DMS 273 (cell line): ENCODE measurements at regions not wholly inside any gene's neighbourhood (a gene's known extent, or its start where the extent isn't known, plus 50 kb on each side); places are given as distances from the start of the nearest gene placed in this dataset.

ENCODE experiments used
- DNase-seq: peaks from one replicate; lab custom pipeline; 2025; ENCODE audit not compliant: unreplicated experiment; lab: John Stamatoyannopoulos, UW

DNA sequence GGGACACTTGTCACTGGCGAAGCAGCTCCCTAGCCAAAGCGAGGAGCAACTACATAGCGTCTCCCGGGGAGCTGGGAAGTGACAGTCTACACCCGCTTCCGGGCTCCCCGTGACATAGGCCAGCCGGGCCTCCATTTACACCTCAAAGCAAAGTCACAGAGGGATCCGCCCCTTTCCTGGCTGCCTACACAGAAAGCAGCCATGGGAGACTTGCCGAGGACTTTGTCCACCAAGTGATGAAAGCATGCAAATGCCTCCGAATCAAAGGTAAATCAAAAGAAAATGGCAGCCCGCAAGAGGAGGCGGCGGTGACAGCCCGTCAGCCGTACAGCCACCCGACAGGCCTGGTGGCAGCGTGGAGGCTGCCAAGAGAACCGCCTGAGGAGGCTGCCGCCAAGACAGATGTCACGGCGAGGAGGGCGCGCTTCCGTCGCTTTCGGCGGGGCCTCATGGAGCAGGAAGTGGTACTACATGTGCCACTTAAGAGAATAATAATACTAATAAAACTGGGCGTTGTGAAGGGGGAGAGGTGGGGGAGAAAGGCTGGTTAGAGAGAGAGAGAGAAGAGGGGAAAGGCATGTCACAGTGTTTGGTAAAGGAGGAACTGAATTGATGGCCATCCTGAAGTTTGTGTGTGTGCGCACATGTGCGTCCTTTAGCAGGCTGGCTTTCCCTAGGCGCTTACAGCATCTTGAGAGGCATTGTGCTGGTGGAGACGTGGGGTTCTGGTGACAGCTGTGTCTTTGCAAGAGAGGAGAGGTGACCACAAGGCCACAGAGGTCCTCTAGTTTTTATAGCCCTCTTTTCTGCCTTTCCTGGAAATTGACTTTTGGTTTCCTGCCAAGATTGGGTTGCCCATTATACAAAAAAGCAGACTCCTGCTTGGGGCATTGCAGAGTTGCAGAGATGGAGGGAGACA is 661.7 kb downstream of the VRK1 start:
- no peak for DNase-seq

DNA sequence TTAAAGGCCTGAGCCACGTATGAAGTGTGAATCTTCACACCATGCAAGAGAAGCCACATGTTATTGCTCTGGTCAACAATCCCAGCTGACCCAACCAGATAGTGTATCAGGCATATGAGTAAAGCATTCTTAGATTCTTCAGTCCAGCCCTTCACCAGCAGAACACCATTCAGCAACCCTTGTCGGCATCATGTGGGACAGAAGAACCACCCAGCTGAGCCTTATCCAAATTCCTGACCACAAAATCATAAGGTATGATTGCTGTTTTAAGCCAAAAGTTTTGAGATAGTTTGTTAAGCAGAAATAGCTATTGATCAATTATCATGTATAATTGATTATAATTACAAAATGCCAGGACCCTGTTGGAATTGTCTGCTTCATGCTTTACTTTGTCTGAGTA is 664.9 kb downstream of the VRK1 start:
- DNase-seq: no peak

DNA sequence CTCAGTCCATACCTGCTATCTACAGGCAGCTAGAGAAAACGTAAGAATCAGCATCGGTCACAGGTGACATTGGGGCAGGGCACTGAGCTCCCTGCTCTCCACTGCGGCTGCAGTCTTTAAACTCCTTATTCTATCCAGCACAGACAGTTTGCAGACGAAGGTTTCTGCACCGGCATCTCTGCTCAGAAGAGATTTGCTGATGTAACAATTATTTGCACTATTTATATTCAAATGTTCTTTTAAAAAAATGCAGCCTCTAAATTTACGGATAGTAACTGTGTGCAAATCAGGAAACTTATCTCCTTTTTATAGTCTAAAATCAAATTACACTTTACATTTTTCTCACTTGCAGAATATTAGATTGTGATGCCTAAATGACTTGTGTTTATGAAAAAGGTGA is 671.0 kb downstream of the VRK1 start:
- no peak for DNase-seq

DNA sequence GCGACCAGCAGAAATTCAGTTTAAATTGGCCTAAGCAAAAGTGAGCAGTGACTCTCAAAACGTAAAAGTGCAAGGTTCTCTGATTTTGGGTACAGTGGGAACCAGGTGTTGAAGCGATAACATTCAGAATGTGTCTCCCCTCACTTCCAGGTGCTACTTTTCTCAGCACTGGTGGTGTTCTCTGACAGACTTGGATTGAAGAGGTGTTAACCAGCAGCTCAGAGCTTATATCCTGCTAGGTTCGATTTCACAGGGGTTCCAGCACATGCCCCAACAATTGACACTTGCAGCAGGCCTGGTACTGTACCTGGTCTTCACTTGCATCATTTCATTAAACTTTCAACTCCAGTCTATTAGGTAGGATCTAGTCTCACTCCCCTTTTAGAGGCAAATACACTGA is 680.2 kb downstream of the VRK1 start:
- no peak for DNase-seq

DNA sequence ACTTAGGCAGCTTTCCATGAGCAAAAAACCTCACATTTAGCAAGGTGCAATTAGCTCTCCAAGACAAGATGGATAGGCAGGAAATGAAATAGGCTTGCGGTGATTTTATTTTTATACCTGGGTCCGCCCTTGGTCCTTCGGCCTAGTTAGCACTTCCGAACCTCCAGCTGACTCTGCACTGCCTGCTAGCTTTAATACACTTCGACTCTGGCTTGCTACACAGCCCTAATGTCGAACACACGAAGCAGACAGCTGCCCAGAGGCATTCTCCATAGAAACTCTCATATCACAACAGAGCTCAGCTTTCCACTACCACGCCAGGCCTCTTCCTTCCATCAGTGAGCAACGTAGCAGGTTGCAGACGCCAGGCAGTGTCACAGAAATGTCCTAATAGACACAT is 688.0 kb downstream of the VRK1 start:
- no peak for DNase-seq

DNA sequence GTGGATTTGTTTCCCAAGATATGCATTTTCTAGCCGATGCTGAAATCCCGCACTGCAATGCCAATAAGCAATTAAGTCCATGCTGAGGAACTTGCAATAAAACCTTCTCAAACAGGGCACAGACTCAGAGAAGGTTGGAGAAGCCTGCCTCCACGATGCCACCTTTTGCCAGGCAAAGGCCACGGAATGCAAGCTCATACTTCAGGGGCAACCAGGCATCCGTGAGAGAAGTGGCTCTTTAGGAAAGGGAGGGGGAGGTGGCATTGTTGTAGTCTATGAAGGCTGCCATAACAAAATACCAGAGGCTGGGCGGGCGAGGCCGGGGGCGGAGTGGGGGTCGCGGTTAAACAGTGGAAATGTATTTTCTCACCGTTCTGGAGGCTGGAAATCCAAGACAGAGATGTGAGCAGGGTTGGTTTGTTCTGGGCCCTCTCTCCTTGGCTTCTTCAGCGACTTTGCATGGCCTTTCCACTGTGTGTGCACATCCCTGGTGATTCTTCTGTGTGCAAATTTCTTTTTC is 689.5 kb downstream of the VRK1 start:
- no peak for DNase-seq

DNA sequence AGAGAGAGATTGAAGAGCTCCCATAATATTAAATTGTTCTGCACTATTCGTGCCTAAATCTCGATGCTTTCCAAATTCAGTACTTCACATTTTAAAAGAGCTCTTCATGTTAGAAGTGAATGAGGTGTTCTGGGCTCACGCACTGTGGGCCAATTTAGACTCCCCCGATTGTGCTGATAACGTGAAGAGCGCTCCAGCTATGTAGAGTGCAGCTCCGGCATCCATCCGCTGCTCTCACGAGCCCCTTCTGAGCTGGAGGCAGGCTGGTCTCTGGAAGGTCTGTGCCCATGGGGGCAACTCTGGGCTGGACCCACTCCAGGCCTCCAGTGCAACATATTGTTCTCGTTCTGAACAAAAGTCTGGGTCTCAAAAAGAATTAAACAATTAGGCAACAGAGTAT is 692.6 kb downstream of the VRK1 start:
- no peak for DNase-seq

DNA sequence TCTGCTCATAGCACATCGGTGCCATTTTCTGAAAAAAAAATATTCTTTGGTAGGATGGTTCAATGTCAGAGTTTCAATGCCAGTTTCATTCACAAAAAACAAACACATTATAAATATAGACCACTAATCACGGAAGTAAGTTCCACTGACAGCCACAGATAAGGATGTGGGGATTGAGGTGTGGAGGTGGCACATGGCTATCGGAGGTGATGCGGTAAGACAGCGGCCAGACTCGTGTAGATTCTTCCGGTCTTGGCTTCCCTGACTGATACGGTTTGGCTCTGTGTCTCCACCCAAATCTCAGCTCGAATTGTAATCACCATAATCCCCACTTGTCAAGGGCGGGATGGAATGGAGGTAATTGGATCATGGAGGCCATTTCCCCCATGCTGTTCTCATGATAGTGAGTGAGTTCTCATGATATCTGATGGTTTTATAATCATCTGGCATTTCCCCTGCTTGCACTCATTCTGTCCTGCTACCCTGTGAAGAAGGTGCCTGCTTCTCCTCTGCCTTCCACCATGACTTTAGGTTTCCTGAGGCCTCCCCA is 693.4 kb downstream of the VRK1 start:
- no peak for DNase-seq

DNA sequence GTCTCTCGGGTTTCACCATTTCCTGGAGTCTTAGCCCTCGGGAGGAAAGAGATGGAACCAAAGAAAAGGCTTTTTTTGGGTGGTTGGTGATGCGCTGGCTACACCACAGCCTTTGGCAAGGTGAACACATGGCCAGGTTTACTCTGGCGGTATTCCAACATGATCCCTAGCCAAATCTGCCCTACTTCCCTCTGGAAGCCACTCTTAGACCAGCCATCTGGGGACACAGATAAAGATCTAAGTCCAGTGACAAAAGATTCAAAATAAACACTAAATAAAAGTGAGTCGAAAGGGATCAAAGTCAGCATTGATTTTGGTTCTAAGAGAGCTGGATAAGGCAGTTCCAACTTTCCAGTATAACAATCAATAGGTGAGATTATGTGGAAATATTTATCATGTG is 694.5 kb downstream of the VRK1 start:
- no peak for DNase-seq

DNA sequence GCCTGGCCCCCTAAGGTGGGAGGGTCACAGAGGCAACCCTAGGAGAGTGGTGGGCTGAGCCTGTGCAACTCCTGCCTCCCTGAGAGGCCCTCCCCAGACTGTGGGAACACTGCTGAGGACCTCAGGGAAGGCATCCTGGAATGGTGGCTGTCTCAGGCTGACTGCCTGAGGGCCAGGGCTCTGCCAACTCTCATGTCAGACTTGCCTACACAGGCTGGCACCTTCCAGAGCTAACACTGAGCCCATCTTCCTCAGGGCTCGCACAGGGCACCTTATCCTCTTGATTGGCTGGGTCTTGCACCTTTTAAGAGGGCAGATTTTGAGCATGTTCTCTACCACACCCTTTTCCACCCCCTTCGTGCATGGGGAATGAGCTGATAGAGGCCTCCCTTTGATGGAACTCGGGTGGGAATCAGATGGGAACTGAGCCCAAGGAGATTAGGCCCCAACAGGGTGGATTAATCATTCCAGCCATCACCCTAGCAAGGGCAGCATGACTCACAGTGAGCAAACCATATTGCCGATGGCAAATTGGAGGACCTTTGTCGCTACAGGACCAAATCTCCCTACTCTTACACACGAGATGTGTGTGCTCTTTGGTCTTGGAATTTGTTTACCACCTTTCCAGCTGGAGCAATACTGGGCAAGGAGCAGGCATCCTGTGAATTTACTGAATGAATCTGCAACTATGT is 702.8 kb downstream of the VRK1 start:
- no peak for DNase-seq

DNA sequence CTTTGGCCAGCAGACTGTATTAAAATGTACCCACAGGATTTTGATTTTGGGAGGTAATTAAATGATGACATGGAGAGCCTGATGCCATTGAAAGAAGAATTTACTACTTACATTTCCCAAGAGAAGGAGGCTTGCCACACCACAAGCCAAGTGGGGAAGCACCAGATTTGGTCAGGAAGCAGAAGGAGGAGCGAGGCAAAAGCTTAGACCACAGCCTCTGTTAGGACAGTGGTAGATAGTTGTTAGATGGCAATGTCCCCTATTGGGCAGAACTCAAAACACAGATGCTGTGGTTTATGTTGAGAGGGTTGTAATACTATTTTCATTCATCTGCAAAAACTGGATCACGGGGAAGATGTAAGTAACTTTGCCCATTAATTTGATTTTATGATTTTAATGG is 709.4 kb downstream of the VRK1 start:
- DNase-seq: no peak

DNA sequence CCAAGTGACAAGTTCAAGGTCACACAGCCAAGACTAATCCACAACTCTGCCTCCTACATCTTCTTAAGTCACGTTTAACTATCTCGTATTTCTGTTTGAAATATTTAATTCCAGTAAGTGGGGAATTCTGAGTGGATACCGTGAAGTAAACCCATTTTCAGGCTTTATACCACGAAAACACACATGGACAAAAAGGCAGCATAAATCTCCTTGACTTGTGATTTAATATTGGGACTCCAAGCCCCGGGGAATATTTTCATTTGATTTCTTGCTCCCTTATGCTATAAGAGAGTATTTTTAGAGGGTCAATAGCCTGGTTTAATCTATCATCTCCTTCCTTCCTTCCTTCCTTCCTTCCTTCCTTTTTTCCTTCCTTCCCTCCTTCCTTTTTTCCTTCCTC is 716.7 kb downstream of the VRK1 start:
- no peak for DNase-seq

DNA sequence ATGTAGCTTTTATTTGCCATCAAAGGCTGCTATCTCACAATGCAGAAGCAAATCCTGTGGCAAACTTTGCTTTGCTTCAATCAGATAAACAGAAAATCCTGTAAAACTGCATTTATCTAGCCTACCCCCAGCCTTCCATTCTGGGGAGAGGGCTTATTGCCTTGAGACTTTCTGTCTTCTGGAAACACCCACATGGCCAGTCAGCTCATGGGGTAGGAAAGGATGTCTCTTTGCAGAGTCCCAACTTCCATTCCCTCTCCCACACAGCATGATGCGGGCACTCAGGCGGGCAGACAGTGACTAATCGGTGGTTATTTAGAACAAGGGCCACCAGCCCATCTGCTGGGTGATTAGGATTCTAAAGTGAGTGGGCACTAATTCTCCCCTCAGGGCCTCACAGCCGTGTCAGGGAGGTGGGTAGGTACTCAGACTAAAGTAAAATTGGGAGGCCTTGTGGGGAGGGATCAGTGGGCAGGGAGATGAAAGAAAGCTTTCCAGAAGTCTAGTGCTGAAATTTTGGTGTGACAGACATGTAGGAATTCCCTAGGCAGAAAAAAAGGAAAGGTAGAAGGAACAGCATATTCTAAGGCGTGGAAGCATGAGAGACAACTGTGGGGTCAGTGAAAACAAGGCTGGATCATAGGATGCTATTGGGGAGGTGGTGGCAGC is 720.5 kb downstream of the VRK1 start:
- DNase-seq: no peak

DNA sequence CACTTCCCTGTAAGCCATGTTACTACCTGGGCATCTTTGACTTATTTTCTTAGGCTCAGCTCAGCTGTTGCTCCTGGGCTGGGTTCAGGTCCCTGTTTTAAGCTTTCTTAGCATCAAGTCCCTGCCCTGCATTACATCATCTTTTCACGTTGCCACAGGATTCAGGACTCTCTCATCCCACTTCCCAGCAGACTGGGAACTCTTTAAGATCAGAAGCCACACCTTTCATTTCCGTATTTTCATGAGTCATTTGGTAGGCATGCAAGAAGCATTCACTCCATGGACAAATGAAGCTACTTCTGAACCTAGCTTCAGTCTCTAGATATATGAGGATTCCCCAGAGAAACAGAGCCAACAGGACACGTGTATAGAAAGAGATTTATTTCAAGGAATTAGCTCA is 726.8 kb downstream of the VRK1 start:
- no peak for DNase-seq

DNA sequence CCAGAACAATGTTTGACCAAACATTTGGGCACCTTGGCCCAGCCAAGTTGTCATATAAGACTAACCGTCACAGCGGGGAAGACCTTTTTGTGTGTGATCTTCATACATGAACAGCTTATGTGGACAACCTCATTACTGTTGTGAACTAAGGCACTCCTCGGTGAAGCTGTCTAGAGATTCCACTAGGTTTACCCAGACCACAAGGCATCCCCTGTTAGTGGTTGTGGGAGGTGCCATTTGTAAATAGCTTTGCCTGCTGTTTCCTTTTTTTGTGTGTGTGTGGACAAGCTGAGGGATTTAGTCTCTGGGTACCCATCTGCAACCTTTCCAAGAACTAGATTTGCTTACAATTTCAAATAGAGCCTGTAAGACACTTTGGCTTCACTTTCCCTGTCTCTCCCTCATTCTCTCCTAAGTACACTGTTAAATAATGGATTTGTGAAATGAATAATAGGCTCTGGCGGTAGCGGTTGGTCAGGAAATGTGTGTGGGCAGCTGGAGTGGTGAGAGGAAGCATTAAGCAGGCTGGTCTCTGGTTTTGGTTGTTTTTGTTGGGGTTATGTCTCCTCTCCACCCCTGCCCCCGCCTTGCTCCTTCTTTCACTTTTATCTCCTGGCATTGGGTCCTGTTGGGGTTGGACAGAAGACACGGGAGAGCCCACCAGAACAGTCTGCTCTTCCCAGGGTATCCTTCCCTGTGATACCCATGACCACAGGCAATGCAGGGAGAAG is 727.6 kb downstream of the VRK1 start:
- no peak for DNase-seq

DNA sequence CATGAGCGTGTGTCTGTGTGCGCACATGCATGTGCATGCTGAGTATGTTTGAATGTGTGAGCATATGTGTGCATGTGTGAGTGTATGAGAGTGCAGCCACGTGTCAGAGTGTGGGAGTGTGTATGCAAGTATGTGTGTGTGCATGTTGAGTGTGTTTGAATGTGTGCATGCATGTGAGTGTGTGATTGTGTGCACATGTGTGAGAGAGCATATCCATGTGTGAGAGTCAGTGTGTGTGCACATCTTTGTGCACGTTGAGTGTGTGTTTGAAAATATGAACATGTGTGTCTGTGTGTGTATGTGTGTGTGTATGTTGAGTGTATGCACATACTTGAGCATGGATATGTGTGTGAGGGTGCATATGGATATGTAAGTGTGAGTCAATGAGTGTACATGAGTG is 730.8 kb downstream of the VRK1 start:
- no peak for DNase-seq

DNA sequence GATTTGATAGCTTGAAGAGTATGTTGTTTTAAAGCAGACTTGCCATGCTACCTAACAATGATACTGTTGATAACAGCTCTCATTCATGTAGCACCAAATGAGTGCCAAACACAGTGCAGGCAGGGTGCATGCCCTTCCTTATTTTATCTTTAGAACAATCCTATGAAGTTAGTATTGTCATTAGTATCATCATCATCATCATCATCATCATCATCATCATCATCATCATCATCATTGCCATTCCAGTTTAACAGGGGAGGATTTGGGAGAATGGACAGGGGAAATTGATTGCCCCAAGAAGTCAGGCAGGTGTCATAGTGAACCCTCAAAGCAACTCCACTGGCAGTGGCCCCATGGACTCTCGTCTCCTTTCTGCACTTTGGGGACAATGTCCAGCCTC is 734.9 kb downstream of the VRK1 start:
- DNase-seq: no peak

DNA sequence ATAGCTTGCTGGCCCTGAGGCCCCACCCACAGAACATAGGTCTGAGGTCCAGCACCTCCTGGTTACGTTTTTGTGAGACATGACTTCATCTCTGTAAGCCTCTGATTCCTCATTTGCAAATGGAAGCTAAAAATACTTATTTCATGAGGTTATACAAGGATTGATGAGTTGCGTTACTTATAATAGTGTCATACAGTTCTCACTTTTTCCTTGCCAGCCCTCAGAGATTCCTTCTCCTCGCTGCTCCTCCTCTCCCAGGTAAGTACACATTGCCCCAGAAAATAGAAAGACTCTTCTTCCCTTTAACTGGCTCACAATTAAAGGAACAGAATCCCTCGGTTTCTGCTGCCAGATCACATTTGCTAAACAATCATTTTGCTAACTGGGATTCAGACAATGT is 739.2 kb downstream of the VRK1 start:
- DNase-seq: no peak

DNA sequence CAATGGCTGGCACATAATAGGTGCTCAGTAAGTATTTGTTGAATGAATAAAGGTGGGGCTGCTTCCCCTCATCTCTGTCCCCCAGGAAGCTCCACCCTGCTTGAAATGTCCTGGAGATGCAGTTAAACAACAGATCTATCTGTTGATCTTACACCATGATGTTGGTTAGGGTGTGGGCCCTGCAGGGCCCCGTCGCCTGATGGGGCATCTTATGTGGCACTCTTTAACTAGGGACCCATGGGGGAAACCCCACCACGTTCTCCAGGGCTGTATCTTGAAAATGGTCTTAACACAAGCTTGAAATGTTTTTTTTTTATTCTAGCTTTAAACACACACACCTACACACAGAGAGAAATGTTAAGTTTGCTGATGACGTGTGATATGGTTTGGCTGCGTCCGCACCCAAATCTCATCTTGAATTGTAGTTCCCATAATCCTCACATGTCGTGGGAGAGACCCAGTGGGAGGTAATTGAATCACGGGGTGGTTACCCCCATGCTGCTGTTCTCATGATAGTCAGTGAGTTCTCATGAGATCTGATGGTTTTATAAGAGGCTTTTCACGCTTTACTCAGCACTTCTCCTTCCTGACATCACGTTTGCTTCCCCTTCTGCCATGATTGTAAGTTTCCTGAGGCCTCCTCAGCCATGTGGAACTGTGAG is 741.7 kb downstream of the VRK1 start:
- DNase-seq: no peak

DNA sequence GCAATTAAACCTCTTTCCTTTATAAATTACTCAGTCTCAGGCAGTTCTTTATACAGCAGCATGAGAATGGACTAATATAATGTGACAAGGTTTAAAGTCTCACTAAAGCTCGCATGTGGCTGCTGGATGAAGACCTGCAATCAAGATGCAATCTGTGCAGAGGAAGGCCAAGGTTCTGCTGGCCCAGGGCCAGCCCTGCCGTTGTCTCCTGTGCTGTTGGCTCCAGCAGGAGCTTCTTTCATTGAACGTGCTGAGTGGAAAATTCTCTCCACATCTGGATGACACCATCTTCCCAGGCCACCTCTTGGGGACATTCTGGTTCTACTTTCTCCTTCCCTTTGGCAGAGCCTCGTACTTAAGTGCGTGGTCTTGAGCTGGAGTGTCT is 742.2 kb downstream of the VRK1 start:
- DNase-seq: no peak
